CD4-positive, alpha-beta T cell treated with Interleukin-4 for 4 hours (primary cell): ENCODE measurements at regions not wholly inside any gene's neighbourhood (a gene's known extent, or its start where the extent isn't known, plus 50 kb on each side); places are given as distances from the start of the nearest gene placed in this dataset.

ENCODE experiments used
- DNase-seq: peaks from one replicate; pipeline ENCODE4 v3.0.0-alpha.2; 2020

GRCh38 chr2:19538411-19538963 is 180.1 kb upstream of the OSR1 start:
- no peak for DNase-seq

- DNase-seq, result no peak
Measured at GRCh38 chr2:19536136-19536535, 177.7 kb upstream of the OSR1 start.

DNA sequence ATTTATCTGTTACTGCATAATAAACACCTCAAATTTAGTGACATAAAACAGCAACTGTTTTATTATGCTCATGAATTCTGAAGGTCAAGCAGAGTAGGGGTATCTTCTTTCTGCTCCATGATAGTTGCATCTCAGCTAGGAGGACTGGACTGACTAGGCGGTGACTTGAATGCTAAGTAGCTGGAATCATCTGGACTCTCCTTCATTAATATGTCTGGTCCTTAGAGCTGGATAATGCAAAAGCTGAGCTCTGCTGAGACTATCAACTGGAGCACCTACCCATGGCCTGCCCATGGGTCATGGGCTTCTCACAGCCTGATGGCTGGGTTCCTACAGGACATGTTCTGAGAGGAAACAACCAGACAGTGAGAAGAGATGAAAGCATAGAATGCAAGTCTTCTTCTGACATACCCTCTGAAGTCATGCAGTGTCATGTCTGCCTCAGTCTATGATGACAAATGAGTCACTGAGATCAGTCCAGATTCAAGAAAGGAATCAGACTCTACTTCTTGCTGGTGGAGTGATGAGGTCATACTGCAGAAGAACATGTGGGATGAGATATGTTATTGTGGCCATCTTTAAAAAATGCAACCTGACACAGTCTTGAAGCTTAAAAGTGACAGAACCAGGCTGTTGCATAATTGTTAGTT is 174.2 kb upstream of the OSR1 start:
- DNase-seq, result no peak

- DNase-seq, result no peak
Measured at GRCh38 chr2:19529677-19530076, 171.3 kb upstream of the OSR1 start.

DNA sequence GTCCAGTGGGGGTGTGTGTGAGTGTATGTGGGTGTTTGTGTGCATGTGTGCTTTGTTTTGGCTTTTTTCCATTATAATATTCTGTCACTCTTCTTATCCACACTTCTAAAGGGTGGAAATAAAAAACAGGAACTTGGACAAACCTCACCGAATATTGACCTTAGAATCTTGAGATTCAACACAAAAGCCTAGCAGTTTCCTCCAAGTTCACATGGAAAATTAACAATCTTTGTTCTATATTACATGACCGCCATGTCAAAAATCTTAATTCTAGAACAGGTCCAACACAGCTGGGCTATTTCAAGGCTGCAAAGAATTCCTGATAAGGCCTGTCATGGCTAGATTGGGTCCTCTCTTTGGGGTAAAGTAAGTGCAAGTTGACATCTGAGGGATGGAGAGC is 169.3 kb upstream of the OSR1 start:
- no peak for DNase-seq

DNA sequence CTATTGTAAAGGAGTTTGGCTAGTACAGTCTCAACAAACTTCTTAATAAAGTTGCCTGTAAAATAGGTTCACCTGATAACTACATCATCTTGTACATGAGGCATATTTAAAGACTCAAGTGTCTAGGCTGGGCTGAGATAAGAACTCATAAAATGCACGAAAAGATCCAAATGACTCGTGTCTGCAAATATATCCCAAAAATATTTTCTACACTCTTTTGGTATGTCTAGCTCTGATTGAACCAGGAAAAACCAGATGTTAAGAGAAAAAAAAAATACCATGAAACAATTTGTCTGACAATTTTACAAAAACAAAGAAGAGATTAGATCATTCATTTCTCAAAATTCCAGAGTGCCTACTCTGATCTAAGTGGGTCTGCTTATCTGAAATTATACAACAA is 166.9 kb upstream of the OSR1 start:
- DNase-seq, result no peak

DNA sequence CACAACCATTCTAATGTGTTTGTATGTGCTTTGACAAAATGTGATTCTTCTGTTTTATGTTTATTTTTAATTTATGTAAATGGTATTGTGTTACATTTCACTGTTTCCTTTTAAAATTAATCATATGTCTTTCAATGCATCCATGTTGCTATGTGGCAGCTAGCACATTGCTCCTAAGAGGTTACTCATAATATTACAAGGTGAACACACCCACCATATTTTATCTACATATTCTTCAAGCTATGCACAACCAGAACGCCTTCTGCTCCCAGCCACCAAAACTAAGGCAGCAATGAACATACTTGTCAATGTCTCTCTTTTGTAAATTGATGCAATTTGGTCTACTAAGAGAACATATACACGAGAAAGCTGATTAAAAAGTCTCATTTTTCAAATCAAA is 160.6 kb upstream of the OSR1 start:
- DNase-seq, result no peak

- no peak for DNase-seq
Measured at GRCh38 chr2:19507137-19507536, 148.7 kb upstream of the OSR1 start.

DNA sequence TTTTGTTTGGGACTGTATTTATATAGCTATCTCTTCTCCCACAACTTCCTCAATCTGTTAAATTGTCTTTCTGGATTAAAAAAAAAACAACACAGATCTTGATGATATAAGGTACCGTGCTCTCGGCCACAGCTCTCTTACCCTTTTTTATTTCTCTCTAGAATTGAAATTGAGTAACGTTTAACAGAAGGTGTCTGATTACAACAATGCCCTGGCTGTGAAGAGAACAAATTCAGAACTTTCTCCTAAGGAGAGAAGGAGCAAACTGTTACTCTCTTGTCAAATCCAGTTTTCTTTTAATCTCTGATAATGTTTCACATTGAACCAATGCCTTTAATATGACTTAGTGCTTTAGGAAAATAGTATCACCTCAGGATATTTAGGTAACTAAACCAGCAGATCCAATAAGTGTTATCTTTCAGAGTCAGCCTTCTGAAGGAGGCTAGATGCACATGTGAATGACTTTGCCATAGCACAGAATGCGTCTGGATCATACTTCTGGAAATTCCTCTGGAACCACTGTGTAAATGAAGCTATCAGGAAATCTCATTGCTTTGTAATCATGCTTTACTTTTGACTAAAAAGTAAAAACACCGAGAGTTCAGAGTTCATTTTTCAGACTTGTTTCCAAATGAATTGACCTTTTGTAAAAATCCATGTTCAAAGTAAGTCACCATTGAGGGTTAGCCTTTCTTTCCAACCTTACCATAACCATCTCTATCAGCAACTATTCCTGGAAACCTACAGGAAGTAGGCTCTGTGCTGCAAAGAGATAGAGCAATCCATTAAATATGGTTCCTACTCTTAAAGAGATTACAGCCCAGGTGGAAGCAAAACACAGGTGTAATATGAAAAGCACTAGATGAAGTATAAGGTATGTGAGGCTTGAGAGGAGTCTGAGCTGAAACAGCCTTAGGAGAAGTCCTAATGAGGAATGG is 147.0 kb upstream of the OSR1 start:
- DNase-seq, result no peak

- no peak for DNase-seq
Measured at GRCh38 chr2:19504400-19505198, 146.2 kb upstream of the OSR1 start.

DNA sequence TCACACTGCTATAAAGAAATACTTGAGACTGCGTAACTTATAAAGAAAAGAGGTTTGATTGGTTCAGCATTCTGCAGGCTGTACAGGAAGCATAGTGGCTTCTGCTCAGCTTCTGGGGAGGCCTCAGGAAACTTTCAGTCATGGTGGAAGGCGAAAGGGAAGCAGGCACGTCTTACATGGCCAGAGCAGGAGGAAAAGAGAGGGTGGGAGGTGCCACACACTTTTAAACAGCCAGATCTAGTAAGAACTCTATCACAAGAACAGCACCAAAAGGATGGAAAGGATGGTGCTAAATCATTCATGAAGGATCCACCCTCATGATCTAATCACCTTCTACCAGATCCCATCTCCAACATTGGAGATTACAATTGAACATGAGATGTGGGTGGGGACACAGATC is 145.5 kb upstream of the OSR1 start:
- DNase-seq, result no peak

- DNase-seq, result no peak
Measured at GRCh38 chr2:19503406-19503805, 145.0 kb upstream of the OSR1 start.

GRCh38 chr2:19500126-19500525 is 141.7 kb upstream of the OSR1 start:
- no peak for DNase-seq

DNA sequence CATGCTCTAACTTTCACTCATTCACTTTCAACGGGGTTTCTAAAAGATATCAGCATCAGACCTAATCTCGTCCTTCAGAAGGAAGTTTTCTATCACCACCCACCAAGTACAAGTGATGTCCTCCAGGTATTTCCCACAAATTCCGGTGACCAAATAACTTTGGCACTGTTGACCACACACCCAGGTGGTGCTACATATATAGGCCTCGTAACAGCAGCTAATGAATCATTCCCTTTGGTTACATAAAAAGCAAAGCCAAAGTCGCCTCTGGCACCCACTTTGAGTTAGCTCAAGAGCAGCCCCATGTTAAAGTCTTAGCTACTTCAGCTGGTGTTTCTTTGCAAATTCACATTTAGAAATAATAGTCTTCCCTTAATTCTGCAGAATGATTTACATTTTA is 138.2 kb upstream of the OSR1 start:
- DNase-seq, result no peak

GRCh38 chr2:19494241-19494640 is 135.8 kb upstream of the OSR1 start:
- no peak for DNase-seq

DNA sequence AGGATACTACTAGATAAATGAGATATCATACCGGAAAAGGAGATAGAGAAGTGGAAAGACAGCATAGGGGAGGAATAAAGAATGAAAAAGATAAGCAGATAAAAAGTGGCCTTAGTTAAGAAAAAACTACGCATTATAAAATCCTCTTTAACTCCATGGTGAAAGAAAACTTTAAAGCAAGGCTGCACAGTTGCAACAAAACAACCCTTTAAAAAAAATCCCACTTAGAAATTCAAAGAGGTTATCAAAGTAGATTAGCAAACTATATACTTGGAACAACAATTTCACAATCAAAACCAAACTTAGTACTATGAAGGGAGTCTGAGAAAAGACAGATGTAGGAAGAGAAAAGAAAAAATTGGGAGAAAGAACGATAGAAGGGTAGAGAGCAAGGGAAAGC is 133.4 kb upstream of the OSR1 start:
- no peak for DNase-seq

- no peak for DNase-seq
Measured at GRCh38 chr2:19490846-19491435, 132.5 kb upstream of the OSR1 start.

DNA sequence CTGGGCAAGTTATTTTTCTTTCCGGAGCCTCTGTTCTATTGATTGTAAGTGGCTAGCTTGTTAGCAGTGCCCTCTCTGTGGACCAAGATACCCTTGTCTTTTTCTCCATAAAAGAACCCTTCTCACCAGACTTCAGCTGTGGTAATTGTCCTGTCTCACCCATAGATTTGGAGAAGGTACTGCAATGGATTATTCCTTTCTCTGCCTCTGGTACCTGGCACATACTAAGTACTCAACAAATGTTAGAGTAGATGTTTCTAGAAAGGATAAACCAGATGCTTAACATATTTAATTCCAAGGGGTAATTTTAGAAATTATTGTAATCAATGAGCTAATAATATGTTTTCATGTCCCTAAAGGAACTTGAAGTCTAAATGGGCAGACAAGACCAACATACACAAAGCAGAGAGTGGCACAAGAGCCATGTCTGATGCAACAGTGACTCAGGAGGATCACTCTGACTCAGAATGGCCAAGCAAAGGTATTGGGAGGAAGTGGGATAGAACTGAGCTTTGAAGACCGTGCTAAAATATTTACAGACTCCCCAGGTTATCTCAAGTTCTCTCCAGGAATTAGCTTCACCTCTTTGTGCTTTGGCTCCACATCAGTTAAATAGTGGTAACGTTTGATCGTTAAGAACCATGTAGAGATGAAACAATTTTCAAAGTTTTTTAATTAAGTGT is 129.7 kb upstream of the OSR1 start:
- no peak for DNase-seq

DNA sequence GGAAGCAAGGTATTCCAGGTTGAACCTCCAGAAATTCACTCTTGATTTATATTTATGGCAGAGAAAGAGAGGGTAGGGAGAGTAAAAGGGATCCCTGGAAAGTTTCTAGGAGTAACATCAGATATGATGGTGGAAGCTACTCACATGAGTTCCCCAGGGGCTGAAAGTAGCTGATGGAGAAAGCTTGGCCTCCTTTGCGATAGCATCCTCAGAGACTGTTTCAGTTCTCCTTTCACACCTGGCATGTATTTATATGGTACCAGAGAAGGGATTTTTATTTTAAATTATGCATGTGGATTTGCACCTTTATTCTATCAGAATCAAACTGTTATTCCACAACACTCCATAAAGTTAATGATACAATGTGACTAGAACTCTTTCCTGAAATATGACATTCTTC is 126.3 kb upstream of the OSR1 start:
- no peak for DNase-seq

DNA sequence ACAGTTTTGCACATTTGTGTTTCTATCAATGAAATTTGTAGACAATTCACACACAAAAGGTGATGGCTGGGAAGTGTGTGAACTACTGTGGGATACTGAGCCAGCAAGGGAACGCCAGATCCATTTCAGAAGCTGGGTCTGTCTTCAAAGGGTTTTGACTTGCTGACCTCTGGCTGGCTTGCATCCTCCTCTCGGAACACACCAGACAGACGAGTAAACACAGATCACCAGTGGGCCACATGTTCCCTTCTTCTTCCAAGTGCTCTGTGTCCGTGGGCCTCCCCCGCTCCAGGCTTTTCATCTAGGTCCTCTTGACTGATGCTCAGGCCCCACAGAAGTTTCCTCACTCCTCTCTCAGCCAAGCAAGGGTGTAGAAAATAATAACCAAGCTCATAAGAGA is 122.2 kb upstream of the OSR1 start:
- no peak for DNase-seq

GRCh38 chr2:19479666-19480065 is 121.2 kb upstream of the OSR1 start:
- no peak for DNase-seq

GRCh38 chr2:19478409-19478808 is 120.0 kb upstream of the OSR1 start:
- DNase-seq, result no peak
